Epithelial cell of esophagus (primary cell): ENCODE measurements at regions not wholly inside any gene's neighbourhood (a gene's known extent, or its start where the extent isn't known, plus 50 kb on each side); places are given as distances from the start of the nearest gene placed in this dataset.

Experiments used
- DNase-seq: peaks from one replicate; pipeline ENCODE4 v3.0.0; 2010; ENCODE audit warnings: low read depth
- H3K4me3 ChIP-seq: 2 replicates; pipeline ENCODE4 v1.5.1; 2011; ENCODE audit warnings: mild to moderate bottlenecking, low read length, control low read depth
- TF ChIP-seq, protein P1 (sequence below): IDR thresholded peaks from 2 replicates; pipeline ENCODE4 v1.5.1; 2011; ENCODE audit warnings: low read depth, mild to moderate bottlenecking, low read length, control low read depth, inconsistent platforms; ENCODE audit not compliant: insufficient read depth; ENCODE audit errors: missing control alignments

DNA sequence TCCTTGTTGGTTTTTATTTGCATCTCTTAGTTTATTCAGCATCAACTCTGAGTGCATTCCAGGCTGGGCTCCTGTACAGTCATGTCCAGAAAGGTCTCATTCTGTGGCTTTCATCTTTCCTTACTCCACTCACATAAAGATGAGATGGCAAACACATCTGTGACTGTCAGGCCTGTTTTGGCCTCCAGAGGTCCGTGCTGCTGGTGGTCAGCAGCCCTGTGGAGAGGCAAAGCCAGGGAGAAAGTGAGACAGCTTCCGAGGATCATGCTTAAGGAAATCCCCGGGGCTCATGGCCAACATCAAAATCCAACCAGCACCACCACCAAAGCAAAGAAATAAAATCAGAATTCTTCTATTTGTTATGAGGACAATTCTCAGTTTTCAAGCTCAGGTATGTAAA is 96.1 kb upstream of the HIVEP3 start:
- no peak for DNase-seq
- TF ChIP-seq, protein P1, sequence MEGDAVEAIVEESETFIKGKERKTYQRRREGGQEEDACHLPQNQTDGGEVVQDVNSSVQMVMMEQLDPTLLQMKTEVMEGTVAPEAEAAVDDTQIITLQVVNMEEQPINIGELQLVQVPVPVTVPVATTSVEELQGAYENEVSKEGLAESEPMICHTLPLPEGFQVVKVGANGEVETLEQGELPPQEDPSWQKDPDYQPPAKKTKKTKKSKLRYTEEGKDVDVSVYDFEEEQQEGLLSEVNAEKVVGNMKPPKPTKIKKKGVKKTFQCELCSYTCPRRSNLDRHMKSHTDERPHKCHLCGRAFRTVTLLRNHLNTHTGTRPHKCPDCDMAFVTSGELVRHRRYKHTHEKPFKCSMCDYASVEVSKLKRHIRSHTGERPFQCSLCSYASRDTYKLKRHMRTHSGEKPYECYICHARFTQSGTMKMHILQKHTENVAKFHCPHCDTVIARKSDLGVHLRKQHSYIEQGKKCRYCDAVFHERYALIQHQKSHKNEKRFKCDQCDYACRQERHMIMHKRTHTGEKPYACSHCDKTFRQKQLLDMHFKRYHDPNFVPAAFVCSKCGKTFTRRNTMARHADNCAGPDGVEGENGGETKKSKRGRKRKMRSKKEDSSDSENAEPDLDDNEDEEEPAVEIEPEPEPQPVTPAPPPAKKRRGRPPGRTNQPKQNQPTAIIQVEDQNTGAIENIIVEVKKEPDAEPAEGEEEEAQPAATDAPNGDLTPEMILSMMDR = no peak
- no peak overlapping the region for H3K4me3 ChIP-seq

DNA sequence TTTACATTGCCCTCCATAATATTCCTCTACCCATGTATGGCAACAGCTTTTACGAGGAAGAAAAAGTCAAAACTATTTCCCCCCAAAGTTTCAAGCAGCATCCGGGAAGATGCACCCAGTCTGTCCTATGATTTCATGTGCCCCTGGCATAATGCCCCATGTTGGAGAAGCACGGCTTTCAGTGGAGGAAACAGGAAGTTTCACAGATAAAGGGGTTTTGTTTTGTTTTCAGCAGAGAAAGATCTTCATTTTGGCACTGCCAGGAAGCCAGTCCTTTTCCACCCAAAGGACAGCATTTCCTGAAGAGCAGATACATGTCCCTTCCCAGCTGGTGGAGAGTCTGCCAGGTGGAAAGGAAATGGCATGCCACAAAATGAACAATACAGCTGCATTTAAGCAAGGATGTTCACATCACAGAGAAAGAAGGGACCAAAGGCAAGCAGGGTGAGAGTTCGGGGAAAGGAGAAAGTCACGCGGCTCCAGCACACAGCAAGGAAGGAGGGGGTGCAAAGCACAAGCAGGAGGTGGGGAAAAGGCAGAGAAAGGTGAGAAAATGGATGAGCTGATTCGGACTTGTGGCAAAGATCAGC is 95.3 kb upstream of the HIVEP3 start:
- H3K4me3 ChIP-seq = no peak overlapping the region
- TF ChIP-seq, protein P1 = no peak
- DNase-seq = no peak

DNA sequence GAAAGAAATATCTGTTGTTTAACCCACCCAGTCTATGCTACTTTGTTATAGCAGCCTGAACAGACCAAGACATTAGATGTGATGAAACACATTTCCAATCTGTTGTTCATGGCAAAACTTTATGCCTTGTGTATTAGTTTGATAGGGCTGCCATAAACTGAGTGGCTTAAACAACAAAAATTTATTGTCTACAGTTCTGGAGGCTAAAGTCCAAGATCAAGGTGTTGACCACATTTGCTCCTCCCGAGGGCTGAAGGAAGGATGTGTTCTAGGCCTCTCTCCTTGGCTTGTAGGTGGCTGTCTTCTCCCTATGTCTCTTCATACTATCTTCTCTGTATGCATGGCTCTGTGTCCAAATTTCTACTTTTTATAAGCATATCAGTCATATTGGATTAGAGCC is 94.1 kb upstream of the HIVEP3 start:
- DNase-seq = no peak
- H3K4me3 ChIP-seq = no peak overlapping the region
- TF ChIP-seq, protein P1 = no peak

DNA sequence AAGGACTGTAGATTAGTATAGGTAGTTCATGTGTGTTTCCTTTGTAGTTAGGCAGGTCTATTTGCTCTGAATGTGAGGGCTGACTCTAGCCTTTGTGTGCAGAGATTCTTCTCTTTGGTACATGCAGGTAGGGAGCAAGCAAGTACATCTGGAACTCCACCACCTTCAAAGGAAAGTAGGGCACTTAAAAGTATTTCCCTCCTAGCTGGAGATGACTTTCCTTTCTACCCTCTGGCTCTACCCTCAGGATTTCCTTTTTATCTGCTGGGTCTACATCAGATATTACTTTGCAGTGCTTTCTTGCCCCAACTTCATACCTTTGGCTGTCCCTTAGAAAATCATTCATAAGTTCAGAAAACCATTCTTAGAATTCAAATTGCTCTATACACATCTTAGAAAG is 91.7 kb upstream of the HIVEP3 start:
- H3K4me3 ChIP-seq = no peak overlapping the region
- TF ChIP-seq, protein P1 = no peak
- no peak for DNase-seq

DNA sequence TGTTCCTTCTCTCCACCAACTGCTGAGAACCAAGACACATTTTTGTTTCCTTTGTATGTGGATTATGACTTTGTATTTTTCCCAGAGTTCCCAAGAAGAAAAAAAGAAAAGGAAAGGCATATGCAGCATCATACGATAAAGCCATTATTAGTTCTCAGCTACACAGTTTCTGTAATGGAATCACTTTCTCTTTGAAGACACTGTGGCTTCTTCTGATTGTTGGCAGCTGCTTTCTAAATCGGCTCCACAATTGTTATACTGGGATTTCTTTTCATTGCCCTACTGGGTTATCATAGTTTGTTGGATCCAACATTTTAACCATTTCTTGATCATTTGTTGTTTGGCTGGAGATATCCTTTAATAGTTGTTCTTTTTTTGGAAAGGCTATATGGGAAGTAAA is 89.5 kb upstream of the HIVEP3 start:
- DNase-seq = no peak
- H3K4me3 ChIP-seq = no peak overlapping the region
- TF ChIP-seq, protein P1 = no peak

DNA sequence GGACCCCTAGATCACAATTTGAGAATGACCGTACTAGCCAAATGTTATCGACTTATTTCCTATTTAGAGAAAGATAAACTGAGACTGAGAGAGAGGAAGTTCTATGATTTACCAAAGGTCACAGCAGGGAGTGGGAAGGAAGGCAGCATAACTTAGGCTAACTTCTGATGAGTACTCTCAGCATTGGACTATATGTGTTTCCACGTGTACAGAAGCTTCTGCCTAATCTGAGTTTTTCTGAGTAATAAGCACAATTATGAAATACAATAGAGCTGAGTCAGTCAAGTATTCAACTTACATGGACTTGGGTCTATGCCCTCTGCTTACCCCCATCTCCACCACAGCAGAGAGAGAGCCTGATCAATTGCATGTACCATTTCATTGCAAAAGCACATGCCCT is 88.1 kb upstream of the HIVEP3 start:
- TF ChIP-seq, protein P1 = no peak
- DNase-seq = peak; percentile 53
- no peak overlapping the region for H3K4me3 ChIP-seq

DNA sequence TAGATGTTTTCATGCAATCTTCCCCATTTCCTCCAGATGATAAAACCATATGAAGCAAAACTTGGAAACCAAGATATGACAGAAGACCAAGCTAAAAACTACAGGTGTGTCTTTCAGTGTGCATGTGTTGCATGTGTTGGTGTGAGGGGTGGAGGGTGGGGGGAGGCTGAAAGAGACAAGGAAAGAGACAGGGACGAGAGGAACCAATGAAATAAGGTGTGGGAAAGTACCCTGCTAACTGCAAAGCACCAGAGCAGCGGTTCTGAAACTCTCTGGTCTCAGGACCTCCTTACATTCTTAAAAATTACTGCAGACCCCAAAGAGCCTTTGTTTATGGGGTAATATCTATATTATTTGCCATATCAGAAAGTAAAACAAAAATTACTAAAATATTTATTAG is 87.4 kb upstream of the HIVEP3 start:
- H3K4me3 ChIP-seq = no peak overlapping the region
- no peak for DNase-seq
- TF ChIP-seq, protein P1 = no peak
